B cell (primary cell): ENCODE measurements at regions not wholly inside any gene's neighbourhood (a gene's known extent, or its start where the extent isn't known, plus 50 kb on each side); places are given as distances from the start of the nearest gene placed in this dataset.

Experiments used
- ATAC-seq: fragments of 200-7000 bp; cut with Tn5 transposase; one replicate; pipeline ENCODE4 v1.10.0; 2021; ENCODE audit warnings: low read depth, mild to moderate bottlenecking, moderate number of reproducible peaks, moderate library complexity
- CTCF ChIA-PET: fragments of 350-600 bp; sonication (Branson Sonifier 250); formaldehyde crosslinking; loops from one replicate; lab custom pipeline; 2021; ENCODE audit warnings: antibody characterized with exemption, inconsistent platforms; lab: Charles Lee
- POLR2A ChIA-PET: fragments of 350-600 bp; sonication (Branson Sonifier 250); formaldehyde crosslinking; loops from one replicate; lab custom pipeline; 2021; ENCODE audit warnings: antibody characterized with exemption; lab: Charles Lee
- DNase-seq: peaks from one replicate; pipeline ENCODE4 v3.0.0; 2013
- H2AFZ ChIP-seq: 2 replicates; pipeline ENCODE4 v1.6.1; 2012; ENCODE audit warnings: mild to moderate bottlenecking, low read depth, low read length; ENCODE audit not compliant: insufficient read depth, poor library complexity, severe bottlenecking
- H3K27ac ChIP-seq, 2 donors: 1 replicate in 1 of 2; 2 replicates in 1 of 2; pipeline ENCODE4 v1.5.1; 2012 to 2013; ENCODE audit warnings: low read length in 2 of 2, mild to moderate bottlenecking in 2 of 2, moderate library complexity in 1 of 2
- H3K27me3 ChIP-seq, 4 experiments: fragments of 200-600 bp in 1 of 4; sonication (generic) in 1 of 4; replicated peaks in 1 of 4; 1 replicate in 2 of 4; 2 replicates in 2 of 4; pipeline versions ENCODE4 v1.6.1 to v1.7.0; 2013 to 2016; ENCODE audit warnings: low read length in 3 of 4, mild to moderate bottlenecking in 2 of 4, mixed read lengths in 1 of 4, moderate library complexity in 1 of 4; ENCODE audit not compliant: insufficient read depth in 4 of 4, control insufficient read depth in 3 of 4; ENCODE audit errors: control extremely low read depth in 1 of 4
- H3K36me3 ChIP-seq, 2 experiments: replicated peaks in 1 of 2; 1 replicate in 1 of 2; 2 replicates in 1 of 2; pipeline versions ENCODE4 v1.6.1 to v1.7.1; 2013; ENCODE audit warnings: low read length in 1 of 2; ENCODE audit not compliant: insufficient read depth in 2 of 2, control insufficient read depth in 1 of 2; ENCODE audit errors: control extremely low read depth in 1 of 2, extremely low read depth in 1 of 2
- H3K4me1 ChIP-seq, 2 donors: fragments of 200-600 bp in 1 of 2; sonication (generic) in 1 of 2; 1 replicate in 1 of 2; 2 replicates in 1 of 2; pipeline versions ENCODE4 v1.5.1 to v1.6.1; 2013 to 2017; ENCODE audit warnings: low read length in 2 of 2; ENCODE audit not compliant: control insufficient read depth in 2 of 2, insufficient read depth in 2 of 2
- H3K4me2 ChIP-seq: replicated peaks from 2 replicates; pipeline ENCODE3; 2012; ENCODE audit warnings: mild to moderate bottlenecking, low read depth, low read length; ENCODE audit not compliant: poor library complexity, severe bottlenecking
- H3K4me3 ChIP-seq, 5 experiments: fragments of 200-600 bp in 1 of 5; sonication (generic) in 1 of 5; 1 replicate in 3 of 5; 2 replicates in 2 of 5; pipeline versions ENCODE4 v1.5.1 to v1.7.0; 2011 to 2016; ENCODE audit warnings: low read length in 4 of 5, mild to moderate bottlenecking in 4 of 5, low read depth in 2 of 5, control low read depth in 1 of 5, moderate library complexity in 1 of 5; ENCODE audit not compliant: insufficient read depth in 1 of 5; ENCODE audit errors: control extremely low read depth in 1 of 5, extremely low read depth in 1 of 5
- H3K79me2 ChIP-seq: fragments of 200-600 bp; sonication (generic); one replicate; pipeline ENCODE4 v1.6.0; 2016; ENCODE audit warnings: low read length; ENCODE audit not compliant: control insufficient read depth, insufficient read depth
- H3K9ac ChIP-seq: fragments of 200-600 bp; sonication (generic); 2 replicates; pipeline ENCODE4 v1.6.1; 2017; ENCODE audit warnings: mild to moderate bottlenecking, low read length, moderate library complexity
- H3K9me3 ChIP-seq, 3 donors: one replicate each; pipeline versions ENCODE4 v1.6.1 to v1.7.1; 2013; ENCODE audit warnings: low read length in 2 of 3; ENCODE audit not compliant: control insufficient read depth in 2 of 3, insufficient read depth in 1 of 3; ENCODE audit errors: control extremely low read depth in 1 of 3
- H4K20me1 ChIP-seq: 2 replicates; pipeline ENCODE4 v1.6.0; 2012; ENCODE audit warnings: mild to moderate bottlenecking, low read length; ENCODE audit not compliant: insufficient read depth, control insufficient read depth, poor library complexity, severe bottlenecking
- H3K27ac Mint-ChIP-seq: one replicate; pipeline ENCODE4 v1.8.0; 2021; ENCODE audit warnings: mixed read lengths
- H3K27me3 Mint-ChIP-seq: one replicate; pipeline ENCODE4 v1.8.0; 2021; ENCODE audit warnings: mixed read lengths
- H3K4me1 Mint-ChIP-seq: one replicate; pipeline ENCODE4 v1.8.0; 2021; ENCODE audit warnings: mixed read lengths
- H3K4me3 Mint-ChIP-seq: one replicate; pipeline ENCODE4 v1.8.0; 2021; ENCODE audit warnings: mixed read lengths
- H3K9me3 Mint-ChIP-seq: one replicate; pipeline ENCODE4 v1.8.0; 2022; ENCODE audit warnings: mixed read lengths; ENCODE audit not compliant: insufficient read depth
- CTCF ChIP-seq: fragments of 200-600 bp; IDR thresholded peaks from one replicate; pipeline ENCODE4 v1.8.0; 2022; ENCODE audit warnings: antibody characterized with exemption, mild to moderate bottlenecking
- EZH2 ChIP-seq: IDR thresholded peaks from 2 replicates; pipeline ENCODE4 v1.6.1; 2012; ENCODE audit warnings: borderline replicate concordance, low read depth, mild to moderate bottlenecking, moderate library complexity, low read length; ENCODE audit not compliant: insufficient read depth, poor library complexity, severe bottlenecking
- WGBS: methylation state at CpG from one replicate; pipeline ENCODE4 v1.1.5; 2013; ENCODE audit warnings: missing lambda C conversion rate; ENCODE audit not compliant: insufficient coverage; 5-methylcytosine and 5-hydroxymethylcytosine counted together
- intact Hi-C: fragments of 100-400 bp; cut with micrococcal nuclease; formaldehyde crosslinking; loops from one replicate; pipeline ENCODE4 v1.10.0; 2022

- Histone ChIP-seq H3K4me1 (no peaks in the 10 kb centered on the region), H3K4me3 (no peak overlapping the region), H3K36me3 (no peaks in the 10 kb centered on the region), H4K20me1 (no peaks in the 10 kb centered on the region), H3K27me3 (no peaks in the 10 kb centered on the region), H3K9ac (no peak overlapping the region), H3K4me2 (no peak overlapping the region), H3K79me2 (no peaks in the 10 kb centered on the region), H2AFZ (no peak overlapping the region), H3K9me3 (peaks cover 0 to 1% (median 0%) of the 10 kb centered on the region in 3 donors), H3K27ac (no peak overlapping the region)
- no peak for ATAC-seq
- TF ChIP-seq EZH2 (no peak), CTCF (no peak)
- no peak for DNase-seq
- H3K4me1 Mint-ChIP-seq = no peaks in the 10 kb centered on the region
- H3K27me3 Mint-ChIP-seq = no peaks in the 10 kb centered on the region
- no peak overlapping the region for H3K27ac Mint-ChIP-seq
- WGBS = 68% methylated on average over 2 of the region's 3 CpGs
- H3K4me3 Mint-ChIP-seq = no peak overlapping the region
- H3K9me3 Mint-ChIP-seq = no peaks in the 10 kb centered on the region
- ChIA-PET POLR2A (no interaction called here), CTCF (no interaction called here)
- intact Hi-C loops = no loop called here
These were observed 255.3 kb upstream of the PCDH10 start for GRCh38 chr4:132893787-132894186.

- peaks cover 1% of the 10 kb centered on the region for H3K9me3 Mint-ChIP-seq
- Histone ChIP-seq H3K4me2 (no peak overlapping the region), H3K36me3 (no peaks in the 10 kb centered on the region), H3K27ac (no peak overlapping the region), H3K4me3 (no peak overlapping the region), H3K27me3 (no peaks in the 10 kb centered on the region), H2AFZ (no peak overlapping the region), H3K9me3 (peaks cover 0 to 2% (median 0%) of the 10 kb centered on the region in 3 donors), H3K4me1 (no peaks in the 10 kb centered on the region), H4K20me1 (no peaks in the 10 kb centered on the region), H3K9ac (no peak overlapping the region), H3K79me2 (no peaks in the 10 kb centered on the region)
- no peak overlapping the region for H3K4me3 Mint-ChIP-seq
- no peaks in the 10 kb centered on the region for H3K4me1 Mint-ChIP-seq
- ChIA-PET POLR2A (no interaction called here), CTCF (no interaction called here)
- no peak overlapping the region for H3K27ac Mint-ChIP-seq
- DNase-seq = no peak
- TF ChIP-seq CTCF (no peak), EZH2 (no peak)
- no peak for ATAC-seq
- intact Hi-C loops = no loop called here
- no CpG with 5 or more reads among the region's 1 CpG for WGBS
- H3K27me3 Mint-ChIP-seq = no peaks in the 10 kb centered on the region
These were observed 247.9 kb upstream of the PCDH10 start for GRCh38 chr4:132901224-132901623.
